ENCODE measurements at regions not wholly inside any gene's neighbourhood (a gene's known extent, or its start where the extent isn't known, plus 50 kb on each side); places are given as distances from the start of the nearest gene placed in this dataset.

- Histone ChIP-seq H4K20me1 (ENCODE audit: insufficient read depth) (no peaks in the 10 kb centered on the region), H3K4me2 (ENCODE audit: low read length) (no peak overlapping the region), H3K4me1 (ENCODE audit: control insufficient read depth in 1 of 2, insufficient read depth in 2 of 2, low read length in 2 of 2) (no peaks in the 10 kb centered on the region), H3K4me3 (replicated peaks in 1 of 2; ENCODE audit: low read depth in 1 of 2, low read length in 2 of 2) (no peak overlapping the region), H3K36me3 (ENCODE audit: control insufficient read depth in 1 of 2, insufficient read depth in 2 of 2, low read length in 2 of 2) (no peaks in the 10 kb centered on the region), H3K9ac (ENCODE audit: low read length) (no peak overlapping the region), H3K9me2 (ENCODE audit: insufficient read depth) (no peaks in the 10 kb centered on the region), H2AFZ (ENCODE audit: low read depth, low read length, poor library complexity, severe bottlenecking) (no peak overlapping the region), H3K79me2 (ENCODE audit: insufficient read depth, low read length) (no peaks in the 10 kb centered on the region), H3K27ac (ENCODE audit: low read depth, low read length) (no peak overlapping the region), H3K27me3 (ENCODE audit: insufficient read depth, low read length) (no peaks in the 10 kb centered on the region), H3K9me3 (ENCODE audit: control insufficient read depth in 1 of 2, insufficient read depth in 1 of 2, low read depth in 1 of 2, low read length in 2 of 2) (peaks cover 0 to 23% of the 10 kb centered on the region in 2 experiments; a peak in 2 of 4 replicates)
- POLR2A ChIA-PET = no interaction called here
- CTCF ChIA-PET = no interaction called here
- ATAC-seq (no peak), DNase-seq (ENCODE audit: low read depth, low spot score) (no peak)
- intact Hi-C loops (cut with micrococcal nuclease) = no loop called here
- no peak for TF ChIP-seq YY1 (IDR thresholded peaks at IDR 0.05; ENCODE audit: extremely low read depth, insufficient replicate concordance, low read depth, low read length)
- TF ChIP-seq RAD21 (IDR thresholded peaks at IDR 0.05; ENCODE audit: low read depth) = no peak
- no peak for TF ChIP-seq ZNF274 (IDR thresholded peaks at IDR 0.05; ENCODE audit: low read depth, low read length)
- no peak for TF ChIP-seq REST (IDR thresholded peaks at IDR 0.05; ENCODE audit: low read depth)
- TF ChIP-seq CBX3 (IDR thresholded peaks at IDR 0.05; ENCODE audit: low read depth) = no peak
- TF ChIP-seq EZH2 (IDR thresholded peaks at IDR 0.05) = no peak
- no peak for TF ChIP-seq SRF (IDR thresholded peaks at IDR 0.05; ENCODE audit: low read depth)
- TF ChIP-seq SIN3A (IDR thresholded peaks at IDR 0.05; ENCODE audit: low read depth) = no peak
- no peak for TF ChIP-seq JUND (IDR thresholded peaks at IDR 0.05)
- TF ChIP-seq SP1 (IDR thresholded peaks at IDR 0.05; ENCODE audit: low read depth) = no peak
- TF ChIP-seq EZH2phosphoT487 (IDR thresholded peaks at IDR 0.05; ENCODE audit: borderline replicate concordance) = no peak
- no peak for TF ChIP-seq ZBTB33 (IDR thresholded peaks at IDR 0.05; ENCODE audit: extremely low read depth, insufficient replicate concordance, low read length)
- TF ChIP-seq MAX (IDR thresholded peaks at IDR 0.05) = no peak
- no peak for TF ChIP-seq FOSL1 (IDR thresholded peaks at IDR 0.05; ENCODE audit: low read depth)
- TF ChIP-seq EGR1 (IDR thresholded peaks at IDR 0.05; ENCODE audit: low read depth) = no peak
- no TSS peak for BruUV-seq (replicated peaks)
- RAD21 ChIA-PET (ENCODE audit: low non-redundant PET in 1 of 2, low total read pairs in 2 of 2, uncharacterized antibody in 2 of 2, unreplicated experiment in 2 of 2) = no interaction called here
These were observed 140.7 kb upstream of the ANO3 start for GRCh38 chr11:26191193-26191592.

All from HCT116 (cell line).